NCI-H146 treated with DMSO at 0.1 percent for 48 hours (cell line): ENCODE measurements at regions not wholly inside any gene's neighbourhood (a gene's known extent, or its start where the extent isn't known, plus 50 kb on each side); places are given as distances from the start of the nearest gene placed in this dataset.

ENCODE experiments used
- DNase-seq: peaks from one replicate; lab custom pipeline; 2025; ENCODE audit not compliant: unreplicated experiment; lab: John Stamatoyannopoulos, UW

- no peak for DNase-seq
These were observed 474.9 kb upstream of the SOX5 start for GRCh38 chr12:24424376-24424775.

- no peak for DNase-seq
These were observed 474.1 kb upstream of the SOX5 start for GRCh38 chr12:24423611-24424010.

- DNase-seq, result no peak
These were observed 472.3 kb upstream of the SOX5 start for GRCh38 chr12:24421759-24422158.

GRCh38 chr12:24418157-24418556 is 468.7 kb upstream of the SOX5 start:
- DNase-seq, result no peak

- no peak for DNase-seq
These were observed 467.1 kb upstream of the SOX5 start for GRCh38 chr12:24416423-24417109.

GRCh38 chr12:24415934-24416333 is 466.5 kb upstream of the SOX5 start:
- DNase-seq, result no peak

GRCh38 chr12:24414480-24414879 is 465.0 kb upstream of the SOX5 start:
- DNase-seq, result no peak

- DNase-seq, result no peak
These were observed 462.5 kb upstream of the SOX5 start for GRCh38 chr12:24411948-24412347.

GRCh38 chr12:24409868-24410267 is 460.4 kb upstream of the SOX5 start:
- no peak for DNase-seq

GRCh38 chr12:24408305-24408704 is 458.8 kb upstream of the SOX5 start:
- no peak for DNase-seq

GRCh38 chr12:24407884-24408283 is 458.4 kb upstream of the SOX5 start:
- no peak for DNase-seq

GRCh38 chr12:24404086-24404815 is 454.8 kb upstream of the SOX5 start:
- no peak for DNase-seq

GRCh38 chr12:24400533-24400932 is 451.1 kb upstream of the SOX5 start:
- no peak for DNase-seq

- no peak for DNase-seq
These were observed 449.1 kb upstream of the SOX5 start for GRCh38 chr12:24398605-24399004.

GRCh38 chr12:24396224-24396623 is 446.8 kb upstream of the SOX5 start:
- no peak for DNase-seq

GRCh38 chr12:24394246-24394645 is 444.8 kb upstream of the SOX5 start:
- no peak for DNase-seq

GRCh38 chr12:24393071-24393470 is 443.6 kb upstream of the SOX5 start:
- DNase-seq, result no peak

GRCh38 chr12:24389394-24389793 is 439.9 kb upstream of the SOX5 start:
- no peak for DNase-seq

- no peak for DNase-seq
These were observed 437.9 kb upstream of the SOX5 start for GRCh38 chr12:24387381-24387780.

- no peak for DNase-seq
These were observed 437.4 kb upstream of the SOX5 start for GRCh38 chr12:24386836-24387235.

- no peak for DNase-seq
These were observed 432.3 kb upstream of the SOX5 start for GRCh38 chr12:24381790-24382189.

GRCh38 chr12:24379861-24380521 is 430.5 kb upstream of the SOX5 start:
- no peak for DNase-seq
